Peyer's patch (tissue), 4 donors: ENCODE measurements at regions not wholly inside any gene's neighbourhood (a gene's known extent, or its start where the extent isn't known, plus 50 kb on each side); places are given as distances from the start of the nearest gene placed in this dataset.

Source experiments
- DNase-seq, 3 donors: peaks; one replicate each; pipeline ENCODE4 v3.0.0-alpha.2; 2017 to 2019
- H3K27ac ChIP-seq, 4 donors: fragments of 200-600 bp; sonication (generic); one replicate each; pipeline ENCODE4 v1.5.1; 2016 to 2019
- H3K27me3 ChIP-seq, 2 donors: fragments of 200-600 bp; sonication (generic); one replicate each; pipeline ENCODE4 v1.5.1; 2019
- H3K36me3 ChIP-seq, 3 donors: fragments of 200-600 bp; sonication (generic); one replicate each; pipeline ENCODE4 v1.5.1; 2016 to 2019
- H3K4me1 ChIP-seq, 4 donors: fragments of 200-600 bp; sonication (generic); one replicate each; pipeline ENCODE4 v1.5.1; 2016 to 2019
- H3K4me3 ChIP-seq, 4 donors: fragments of 200-600 bp; sonication (generic); 1 replicate in 3 of 4; 2 replicates in 1 of 4; pipeline ENCODE4 v1.5.1; 2016 to 2019; ENCODE audit warnings: mild to moderate bottlenecking in 1 of 4
- H3K9me3 ChIP-seq, 4 donors: fragments of 200-600 bp; sonication (generic); one replicate each; pipeline ENCODE4 v1.5.1; 2016 to 2019; ENCODE audit warnings: mild to moderate bottlenecking in 1 of 4
- CTCF ChIP-seq, 6 experiments: fragments of 450-650 bp in 4 of 6; fragments of 200-600 bp in 2 of 6; sonication (generic) in 1 of 6; IDR thresholded peaks; one replicate each; pipeline ENCODE4 v1.5.1; 2017 to 2019; ENCODE audit warnings: antibody characterized with exemption in 6 of 6, mild to moderate bottlenecking in 3 of 6, moderate library complexity in 1 of 6
- POLR2A ChIP-seq, 2 donors: fragments of 450-650 bp; IDR thresholded peaks; one replicate each; pipeline ENCODE4 v1.5.1; 2017; ENCODE audit warnings: antibody characterized with exemption in 2 of 2, mild to moderate bottlenecking in 2 of 2, moderate library complexity in 2 of 2

- Histone ChIP-seq H3K4me3 (no peak overlapping the region), H3K27me3 (no peaks in the 10 kb centered on the region), H3K4me1 (no peaks in the 10 kb centered on the region), H3K36me3 (no peaks in the 10 kb centered on the region), H3K27ac (no peak overlapping the region), H3K9me3 (no peaks in the 10 kb centered on the region)
- no peak for TF ChIP-seq CTCF (IDR thresholded peaks at IDR 0.05)
- TF ChIP-seq POLR2A (IDR thresholded peaks at IDR 0.05), result no peak
- DNase-seq, result peak in 1 of 3 donors; percentile 3
These were observed 386.2 kb downstream of the THBS2 start for GRCh38 chr6:168867247-168868102.

GRCh38 chr6:168866534-168866933, 387.1 kb downstream of the THBS2 start:
- Histone ChIP-seq H3K4me3 (no peak overlapping the region), H3K27ac (no peak overlapping the region), H3K27me3 (no peaks in the 10 kb centered on the region), H3K9me3 (no peaks in the 10 kb centered on the region), H3K36me3 (no peaks in the 10 kb centered on the region), H3K4me1 (no peaks in the 10 kb centered on the region)
- DNase-seq, result peak in 1 of 3 donors; percentile 36
- no peak for TF ChIP-seq CTCF (IDR thresholded peaks at IDR 0.05)
- no peak for TF ChIP-seq POLR2A (IDR thresholded peaks at IDR 0.05)

- DNase-seq, result no peak
- H3K27me3 ChIP-seq, result no peaks in the 10 kb centered on the region
- no peaks in the 10 kb centered on the region for H3K36me3 ChIP-seq
- no peak overlapping the region for H3K4me3 ChIP-seq
- TF ChIP-seq CTCF (IDR thresholded peaks at IDR 0.05) (no peak), POLR2A (IDR thresholded peaks at IDR 0.05) (no peak)
- H3K27ac ChIP-seq, result no peak overlapping the region
- no peaks in the 10 kb centered on the region for H3K9me3 ChIP-seq
- H3K4me1 ChIP-seq, result no peaks in the 10 kb centered on the region
These were observed 388.1 kb downstream of the THBS2 start for GRCh38 chr6:168865522-168865921.

GRCh38 chr6:168864541-168865460, 388.8 kb downstream of the THBS2 start:
- no peak overlapping the region for H3K4me3 ChIP-seq

GRCh38 chr6:168863467-168863866, 390.2 kb downstream of the THBS2 start:
- TF ChIP-seq CTCF (IDR thresholded peaks at IDR 0.05) (no peak), POLR2A (IDR thresholded peaks at IDR 0.05) (no peak)
- H3K27ac ChIP-seq, result no peak overlapping the region
- no peak overlapping the region for H3K4me3 ChIP-seq
- no peak for DNase-seq
- no peaks in the 10 kb centered on the region for H3K36me3 ChIP-seq
- H3K9me3 ChIP-seq, result no peaks in the 10 kb centered on the region
- no peaks in the 10 kb centered on the region for H3K4me1 ChIP-seq
- H3K27me3 ChIP-seq, result no peaks in the 10 kb centered on the region

More at GRCh38 chr6:168864541-168865460, 388.8 kb downstream of the THBS2 start:
- H3K9me3 ChIP-seq, result no peaks in the 10 kb centered on the region
- no peak overlapping the region for H3K27ac ChIP-seq
- TF ChIP-seq CTCF (IDR thresholded peaks at IDR 0.05), result no peak
- TF ChIP-seq POLR2A (IDR thresholded peaks at IDR 0.05), result no peak
- H3K4me1 ChIP-seq, result no peaks in the 10 kb centered on the region
- no peaks in the 10 kb centered on the region for H3K27me3 ChIP-seq
- no peaks in the 10 kb centered on the region for H3K36me3 ChIP-seq
- DNase-seq, result peak in 1 of 3 donors; percentile 4
